ENCODE measurements at regions not wholly inside any gene's neighbourhood (a gene's known extent, or its start where the extent isn't known, plus 50 kb on each side); places are given as distances from the start of the nearest gene placed in this dataset.

DNA sequence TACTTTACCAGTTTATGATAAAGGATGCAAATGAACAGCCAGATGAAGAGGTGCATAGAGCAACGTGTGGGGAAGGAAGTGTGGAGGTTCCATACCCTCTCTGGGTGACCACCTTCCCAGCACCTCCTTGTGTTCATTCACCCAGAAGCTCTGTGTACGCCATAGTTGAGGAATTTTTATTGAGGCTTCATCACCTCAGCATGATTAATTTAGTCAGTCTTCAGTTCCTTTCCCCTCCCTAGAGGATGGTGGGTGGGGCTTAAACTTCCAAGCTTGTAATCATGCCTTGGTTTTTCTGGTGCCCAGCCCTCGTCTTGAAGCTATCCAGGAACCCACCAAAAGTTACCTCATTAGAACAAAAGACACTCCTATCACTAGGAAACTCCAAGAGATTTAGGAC, 162.7 kb downstream of the PLCE1 start:
- ChIA-PET CTCF (ENCODE audit: partially characterized antibody) (interaction anchor here (1.0 to 1.1 kb wide), 2 partner anchors 61 to 69 kb away, joined by 4 read pairs; no protein-coding TSS in a partner anchor), POLR2A (ENCODE audit: partially characterized antibody) (interaction anchor here (1.2 kb wide), 1 partner anchor 35 kb away, joined by 3 read pairs; no protein-coding TSS in a partner anchor)
- no peak overlapping the region for H2BK12ac ChIP-seq (ENCODE audit: low read depth, low read length)
- H2BK120ac ChIP-seq (replicated peaks; ENCODE audit: low read depth, low read length) = no peak overlapping the region
- no peaks in the 10 kb centered on the region for H3K36me3 ChIP-seq (ENCODE audit: control insufficient read depth in 2 of 4, insufficient read depth in 4 of 4, low read length in 3 of 4)
- H3K4me3 ChIP-seq (ENCODE audit: extremely low read depth in 1 of 4, insufficient read depth in 2 of 4, low read depth in 3 of 4, low read length in 4 of 4) = no peak overlapping the region
- no peak overlapping the region for H3K4ac ChIP-seq (replicated peaks; ENCODE audit: insufficient read length, low read depth, low read length)
- FAIRE-seq = no peak
- H3K79me2 ChIP-seq (ENCODE audit: control insufficient read depth in 1 of 2, insufficient read depth in 2 of 2, low read length in 2 of 2) = no peaks in the 10 kb centered on the region
- H3K79me1 ChIP-seq (ENCODE audit: low read depth, low read length) = no peaks in the 10 kb centered on the region
- H3K27me3 ChIP-seq (replicated peaks in 1 of 4; ENCODE audit: control insufficient read depth in 3 of 4, extremely low read depth in 1 of 4, insufficient read depth in 3 of 4, low read length in 3 of 4) = no peaks in the 10 kb centered on the region
- WGBS, 2 experiments (ENCODE audit: extremely low coverage in 1 of 2, insufficient coverage in 1 of 2, insufficient read length in 1 of 2, insufficient replicate concordance in 2 of 2, low coverage in 1 of 2, low lambda C conversion rate in 2 of 2, missing lambda C conversion rate in 1 of 2) = 80% methylated on average over 3 of the region's 3 CpGs; no CpG with 5 or more reads in 1 of the 2 experiments
- H3K27ac ChIP-seq (ENCODE audit: low read depth, low read length) = no peak overlapping the region
- no peak overlapping the region for H3K4me2 ChIP-seq (ENCODE audit: insufficient read depth in 1 of 2, low read depth in 2 of 2, low read length in 2 of 2)
- no peaks in the 10 kb centered on the region for H4K20me1 ChIP-seq (replicated peaks in 1 of 2; ENCODE audit: control insufficient read depth in 1 of 2, insufficient read depth in 2 of 2, low read length in 2 of 2)
- H3K56ac ChIP-seq (replicated peaks; ENCODE audit: insufficient read length, low read depth, low read length) = no peak overlapping the region
- no peak overlapping the region for H3K14ac ChIP-seq (ENCODE audit: insufficient read length)
- no peaks in the 10 kb centered on the region for H3K23me2 ChIP-seq (ENCODE audit: low read depth, low read length)
- no peak overlapping the region for H2AK5ac ChIP-seq (ENCODE audit: low read depth, low read length)
- no peak overlapping the region for H2BK15ac ChIP-seq (ENCODE audit: low read length)
- H4K91ac ChIP-seq (replicated peaks; ENCODE audit: insufficient read length, low read length) = no peak overlapping the region
- no peaks in the 10 kb centered on the region for H3K4me1 ChIP-seq (replicated peaks in 1 of 4; ENCODE audit: control insufficient read depth in 3 of 4, insufficient read depth in 4 of 4, low read length in 3 of 4)
- H2BK5ac ChIP-seq (ENCODE audit: low read depth, low read length) = no peak overlapping the region
- H3K23ac ChIP-seq (ENCODE audit: insufficient read length) = no peak overlapping the region
- H4K8ac ChIP-seq (ENCODE audit: extremely low read depth, insufficient read depth, low read length) = no peak overlapping the region
- no peak for DNase-seq (ENCODE audit: low read depth in 1 of 2, low spot score in 2 of 2)
- no peak overlapping the region for H2AFZ ChIP-seq (ENCODE audit: low read length)
- H2BK20ac ChIP-seq (ENCODE audit: low read length) = no peak overlapping the region
- no peak overlapping the region for H3K9ac ChIP-seq (replicated peaks in 1 of 4; ENCODE audit: extremely low read depth in 1 of 4, low read depth in 3 of 4, low read length in 3 of 4)
- no peak overlapping the region for H4K5ac ChIP-seq (ENCODE audit: insufficient read length, low read depth, low read length)
- no peaks in the 10 kb centered on the region for H3K9me3 ChIP-seq (ENCODE audit: insufficient read depth in 2 of 2, low read depth in 1 of 2, low read length in 1 of 2)
- H3K18ac ChIP-seq (ENCODE audit: extremely low read depth, low read length) = no peak overlapping the region
- TF ChIP-seq JUN (IDR thresholded peaks at IDR 0.05; ENCODE audit: low read depth, low read length) = no peak
- TF ChIP-seq CBX5 (IDR thresholded peaks at IDR 0.05; ENCODE audit: low read depth, low read length) = no peak
- no peak for TF ChIP-seq EZH2 (IDR thresholded peaks at IDR 0.05; ENCODE audit: low read depth, low read length, severe bottlenecking)
- no peak for TF ChIP-seq EP300 (IDR thresholded peaks at IDR 0.05; ENCODE audit: borderline replicate concordance in 1 of 2, low read depth in 2 of 2, low read length in 2 of 2)
- no peak for TF ChIP-seq RFX5 (IDR thresholded peaks at IDR 0.05; ENCODE audit: borderline replicate concordance, low read depth, low read length)
- TF ChIP-seq CEBPB (IDR thresholded peaks at IDR 0.05; ENCODE audit: low read depth, low read length) = no peak

All from H1 (cell line).